Endothelial cell (in vitro differentiated cells): ENCODE measurements at regions not wholly inside any gene's neighbourhood (a gene's known extent, or its start where the extent isn't known, plus 50 kb on each side); places are given as distances from the start of the nearest gene placed in this dataset.

Experiments
- DNase-seq: peaks from one replicate; pipeline ENCODE4 v3.0.0; 2021; ENCODE audit warnings: low spot score
- H3K27ac Mint-ChIP-seq: one replicate; pipeline ENCODE4 v1.8.0; 2021; ENCODE audit warnings: mixed read lengths, inconsistent platforms; ENCODE audit not compliant: unreplicated experiment
- H3K27me3 Mint-ChIP-seq: one replicate; pipeline ENCODE4 v1.8.0; 2021; ENCODE audit warnings: mild to moderate bottlenecking, moderate library complexity, mixed read lengths, inconsistent platforms; ENCODE audit not compliant: unreplicated experiment
- H3K36me3 Mint-ChIP-seq: one replicate; pipeline ENCODE4 v1.8.0; 2021; ENCODE audit warnings: mild to moderate bottlenecking, low read depth, mixed read lengths, inconsistent platforms; ENCODE audit not compliant: unreplicated experiment
- H3K4me1 Mint-ChIP-seq: one replicate; pipeline ENCODE4 v1.8.0; 2021; ENCODE audit warnings: mild to moderate bottlenecking, mixed read lengths, inconsistent platforms; ENCODE audit not compliant: unreplicated experiment
- H3K4me3 Mint-ChIP-seq: one replicate; pipeline ENCODE4 v1.8.0; 2021; ENCODE audit warnings: mild to moderate bottlenecking, mixed read lengths, inconsistent platforms; ENCODE audit not compliant: unreplicated experiment
- H3K9me3 Mint-ChIP-seq: one replicate; pipeline ENCODE4 v1.8.0; 2021; ENCODE audit warnings: mixed read lengths, inconsistent platforms; ENCODE audit not compliant: unreplicated experiment
- TF ChIP-seq, protein P1 (sequence below): fragments of 200-600 bp; sonication (generic); IDR thresholded peaks from one replicate; pipeline ENCODE4 v1.5.0; 2021; ENCODE audit warnings: antibody characterized with exemption; ENCODE audit not compliant: unreplicated experiment

DNA sequence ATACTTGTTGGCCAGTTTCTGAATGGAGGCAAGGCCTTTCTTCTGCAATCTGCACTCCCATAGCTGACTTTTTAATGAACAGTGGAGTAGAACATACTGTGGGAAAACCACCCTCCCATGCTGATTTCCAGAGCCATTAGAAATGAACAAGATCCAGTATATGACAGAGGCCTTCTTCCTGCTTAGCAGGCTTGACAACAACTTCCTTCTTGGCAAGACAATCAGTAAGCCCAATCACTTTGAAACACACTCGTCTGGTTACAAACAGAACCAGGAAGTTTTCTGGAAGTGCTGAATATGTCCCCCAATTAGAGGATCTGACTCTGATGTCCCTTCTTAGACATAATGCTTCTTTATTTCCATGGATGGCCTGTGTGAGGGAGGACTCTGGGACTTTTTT, 103.4 kb downstream of the SAMD9 start:
- H3K9me3 Mint-ChIP-seq, result no peaks in the 10 kb centered on the region
- peaks cover 51% of the 10 kb centered on the region for H3K4me1 Mint-ChIP-seq
- H3K27ac Mint-ChIP-seq, result peak overlapping the region; percentile 91

DNA sequence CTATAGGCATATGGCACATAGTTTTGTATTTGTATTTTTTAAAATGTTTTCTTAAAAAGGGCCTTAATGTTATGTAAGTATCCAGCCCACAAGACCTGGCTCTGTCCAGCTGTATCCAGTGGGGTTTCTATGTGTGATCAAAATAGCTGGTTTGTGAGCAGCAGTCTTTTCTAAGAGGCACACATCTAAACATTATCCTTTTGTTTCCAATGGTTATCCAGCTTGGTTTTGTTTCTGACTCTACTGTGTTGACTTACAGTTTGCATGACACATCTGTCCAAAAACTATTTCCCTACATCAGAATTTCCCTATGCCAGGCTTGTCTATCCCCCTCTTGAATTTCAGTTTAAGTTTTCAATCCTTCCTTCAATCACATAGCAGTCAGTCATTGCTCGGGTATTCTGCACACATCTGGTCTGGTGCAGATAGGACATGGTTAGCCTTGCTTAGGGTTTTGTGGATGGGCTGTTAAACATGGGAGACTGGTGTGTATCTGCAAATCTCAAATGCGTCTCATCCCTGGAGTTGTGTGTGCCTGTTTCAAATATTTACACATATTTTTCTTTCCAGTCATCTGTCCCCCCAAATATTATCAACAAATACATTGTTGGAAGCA, 104.2 kb downstream of the SAMD9 start:
- H3K4me1 Mint-ChIP-seq, result peaks cover 51% of the 10 kb centered on the region
- H3K27me3 Mint-ChIP-seq, result peaks cover 1% of the 10 kb centered on the region
- no peak overlapping the region for H3K4me3 Mint-ChIP-seq
- H3K36me3 Mint-ChIP-seq, result no peaks in the 10 kb centered on the region
- DNase-seq, result no peak
- peak overlapping the region; percentile 57 for H3K27ac Mint-ChIP-seq
- no peaks in the 10 kb centered on the region for H3K9me3 Mint-ChIP-seq
- TF ChIP-seq, protein P1, sequence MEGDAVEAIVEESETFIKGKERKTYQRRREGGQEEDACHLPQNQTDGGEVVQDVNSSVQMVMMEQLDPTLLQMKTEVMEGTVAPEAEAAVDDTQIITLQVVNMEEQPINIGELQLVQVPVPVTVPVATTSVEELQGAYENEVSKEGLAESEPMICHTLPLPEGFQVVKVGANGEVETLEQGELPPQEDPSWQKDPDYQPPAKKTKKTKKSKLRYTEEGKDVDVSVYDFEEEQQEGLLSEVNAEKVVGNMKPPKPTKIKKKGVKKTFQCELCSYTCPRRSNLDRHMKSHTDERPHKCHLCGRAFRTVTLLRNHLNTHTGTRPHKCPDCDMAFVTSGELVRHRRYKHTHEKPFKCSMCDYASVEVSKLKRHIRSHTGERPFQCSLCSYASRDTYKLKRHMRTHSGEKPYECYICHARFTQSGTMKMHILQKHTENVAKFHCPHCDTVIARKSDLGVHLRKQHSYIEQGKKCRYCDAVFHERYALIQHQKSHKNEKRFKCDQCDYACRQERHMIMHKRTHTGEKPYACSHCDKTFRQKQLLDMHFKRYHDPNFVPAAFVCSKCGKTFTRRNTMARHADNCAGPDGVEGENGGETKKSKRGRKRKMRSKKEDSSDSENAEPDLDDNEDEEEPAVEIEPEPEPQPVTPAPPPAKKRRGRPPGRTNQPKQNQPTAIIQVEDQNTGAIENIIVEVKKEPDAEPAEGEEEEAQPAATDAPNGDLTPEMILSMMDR, result no peak

More for the DNA sequence above, 103.4 kb downstream of the SAMD9 start:
- DNase-seq, result no peak
- Mint-ChIP-seq H3K36me3 (no peaks in the 10 kb centered on the region), H3K27me3 (peaks cover 1% of the 10 kb centered on the region), H3K4me3 (no peak overlapping the region)
- TF ChIP-seq, protein P1, result no peak

DNA sequence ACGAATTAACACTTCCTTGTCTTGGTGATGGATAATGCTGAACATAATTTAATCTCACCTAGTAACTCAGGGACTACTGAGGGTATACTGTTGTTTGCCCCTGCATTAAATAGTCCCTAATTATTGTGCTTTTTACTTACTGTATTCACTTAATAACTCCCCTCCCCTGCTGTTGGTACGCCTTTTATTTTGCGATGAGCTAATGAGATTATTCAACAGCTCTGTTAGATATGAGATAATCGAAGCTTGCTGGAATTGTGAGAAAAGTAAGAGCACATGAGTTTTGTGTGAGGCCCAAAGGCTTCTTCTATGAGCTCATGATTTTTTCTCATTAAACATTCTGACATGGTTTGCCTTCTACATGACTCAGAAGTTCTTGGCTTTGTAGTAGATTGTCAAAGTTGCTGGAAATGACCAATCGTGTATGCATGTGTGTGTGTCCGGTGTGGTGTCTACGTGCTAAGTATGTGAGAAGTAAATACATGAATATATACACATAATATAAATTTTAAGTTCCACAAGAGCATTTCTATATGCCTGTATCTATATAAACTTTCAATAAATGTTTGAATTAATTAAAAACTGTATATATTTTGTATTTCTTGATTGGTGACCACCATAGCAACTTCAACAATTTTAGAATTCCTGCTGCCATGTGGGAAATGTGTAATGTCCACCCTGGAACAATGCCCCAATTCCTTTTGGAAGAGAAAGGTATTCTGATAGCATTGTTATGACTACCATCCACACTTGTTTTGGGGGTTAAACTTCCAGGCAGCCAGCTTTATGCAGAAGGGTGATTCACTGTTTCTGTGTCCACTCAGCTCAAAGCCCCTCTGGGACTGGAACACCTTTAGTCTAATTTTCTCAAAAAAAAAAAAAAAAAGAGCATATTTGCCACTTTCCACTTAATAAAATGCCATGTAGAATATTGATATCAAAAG, 106.2 kb downstream of the SAMD9 start:
- Mint-ChIP-seq H3K27ac (no peak overlapping the region), H3K9me3 (no peaks in the 10 kb centered on the region), H3K27me3 (peaks cover 1% of the 10 kb centered on the region), H3K4me1 (peaks cover 34% of the 10 kb centered on the region), H3K4me3 (no peak overlapping the region), H3K36me3 (no peaks in the 10 kb centered on the region)
- TF ChIP-seq, protein P1, result no peak
- DNase-seq, result no peak

DNA sequence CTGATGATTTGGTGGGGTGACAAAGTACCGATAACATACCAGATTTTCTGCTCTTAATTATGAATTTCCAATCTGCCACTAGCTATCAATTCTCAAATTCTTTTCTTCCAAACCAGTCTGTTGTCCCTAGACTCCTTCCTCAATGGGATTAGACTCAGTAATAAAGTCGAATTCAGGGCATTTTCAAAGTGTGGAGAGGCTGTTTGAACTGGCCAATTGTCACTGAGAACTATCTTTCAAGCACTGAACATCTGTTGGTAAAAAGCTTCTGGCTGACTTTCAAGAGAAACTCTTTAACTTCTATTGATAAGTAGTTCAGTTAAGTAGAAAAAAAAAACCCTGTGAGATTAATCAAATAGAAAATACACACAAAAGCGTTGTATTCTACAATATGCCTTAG, 108.9 kb downstream of the SAMD9 start:
- H3K27me3 Mint-ChIP-seq, result no peaks in the 10 kb centered on the region
- DNase-seq, result no peak
- H3K9me3 Mint-ChIP-seq, result no peaks in the 10 kb centered on the region
- peaks cover 6% of the 10 kb centered on the region for H3K4me1 Mint-ChIP-seq
- H3K27ac Mint-ChIP-seq, result no peak overlapping the region
- TF ChIP-seq, protein P1, result no peak
- no peaks in the 10 kb centered on the region for H3K36me3 Mint-ChIP-seq
- no peak overlapping the region for H3K4me3 Mint-ChIP-seq

DNA sequence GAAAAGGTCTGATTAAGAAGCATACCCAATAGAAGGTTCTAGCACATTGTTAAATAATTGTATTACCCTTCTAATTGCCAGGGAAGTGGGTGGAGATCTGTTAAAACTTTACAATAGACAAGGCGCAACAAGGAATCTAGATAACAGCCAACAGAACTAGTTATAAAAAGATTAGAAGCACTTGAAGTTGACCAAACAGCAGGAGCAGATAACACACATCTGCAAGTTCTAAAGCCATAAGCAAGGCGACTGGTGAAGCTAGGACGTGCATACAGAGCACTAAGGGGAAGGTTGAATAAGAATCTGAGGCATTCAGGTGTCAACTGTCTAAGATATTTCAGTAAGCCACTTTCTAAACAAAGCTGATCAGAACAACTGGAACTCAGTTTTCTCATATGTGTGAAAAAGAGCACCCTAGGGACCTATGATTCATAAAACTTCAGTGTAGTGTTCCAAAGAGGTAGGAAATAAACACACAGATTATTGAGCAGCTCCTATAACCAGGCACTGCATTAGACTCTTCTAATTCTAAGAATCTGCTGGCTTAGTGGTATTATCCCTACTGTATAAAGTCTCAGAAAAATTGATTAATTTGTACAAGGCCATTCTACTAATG, 111.2 kb downstream of the SAMD9 start:
- Mint-ChIP-seq H3K27ac (no peak overlapping the region), H3K9me3 (no peaks in the 10 kb centered on the region), H3K27me3 (no peaks in the 10 kb centered on the region), H3K4me3 (no peak overlapping the region), H3K36me3 (no peaks in the 10 kb centered on the region), H3K4me1 (no peaks in the 10 kb centered on the region)
- DNase-seq, result no peak
- TF ChIP-seq, protein P1, result no peak
